ENCODE measurements at regions not wholly inside any gene's neighbourhood (a gene's known extent, or its start where the extent isn't known, plus 50 kb on each side); places are given as distances from the start of the nearest gene placed in this dataset.

DNA sequence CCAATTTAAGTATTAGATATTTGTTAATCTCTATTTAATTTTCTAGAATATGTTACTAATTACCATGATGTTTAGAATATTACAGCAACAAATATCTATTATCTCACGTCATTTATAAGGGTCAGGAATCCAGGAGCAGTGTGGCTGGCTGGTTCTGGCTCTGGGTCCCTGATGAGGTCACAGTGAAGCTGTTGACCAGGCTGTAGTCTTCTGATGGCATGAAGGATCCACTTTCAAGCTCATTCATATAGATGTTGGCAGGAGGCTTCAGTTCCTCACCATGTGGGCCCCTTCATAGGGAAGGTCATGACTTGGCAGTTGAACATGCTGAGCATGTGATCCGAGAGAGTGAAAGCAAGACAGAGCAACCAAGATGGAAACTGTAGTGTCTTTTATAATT, 375.6 kb downstream of the ATP23 start:
- Histone ChIP-seq H3K79me2 (ENCODE audit: insufficient read depth, low read length) (no peaks in the 10 kb centered on the region), H3K36me3 (ENCODE audit: insufficient read depth, low read length) (no peaks in the 10 kb centered on the region), H2AFZ (ENCODE audit: low read length) (no peak overlapping the region), H3K9me2 (ENCODE audit: low read depth, low read length) (no peaks in the 10 kb centered on the region), H3K27ac (ENCODE audit: low read depth, low read length, poor library complexity, severe bottlenecking) (no peak overlapping the region), H3K4me2 (ENCODE audit: low read length) (no peak overlapping the region), H3F3A (ENCODE audit: insufficient read depth, low read length) (no peaks in the 10 kb centered on the region), H3K27me3 (ENCODE audit: insufficient read depth, low read length) (no peaks in the 10 kb centered on the region), H4K20me1 (ENCODE audit: insufficient read depth, low read length) (no peaks in the 10 kb centered on the region), H3K9me3 (ENCODE audit: low read length) (no peaks in the 10 kb centered on the region), H3K4me1 (ENCODE audit: insufficient read depth, low read length, severe bottlenecking) (no peaks in the 10 kb centered on the region), H3K9ac (ENCODE audit: low read length) (no peak overlapping the region), H3K4me3 (ENCODE audit: low read depth, low read length, poor library complexity, severe bottlenecking) (no peak overlapping the region)
- TF ChIP-seq EZH2 (IDR thresholded peaks at IDR 0.05; ENCODE audit: borderline replicate concordance, low read length), result no peak
- TF ChIP-seq, protein P1, sequence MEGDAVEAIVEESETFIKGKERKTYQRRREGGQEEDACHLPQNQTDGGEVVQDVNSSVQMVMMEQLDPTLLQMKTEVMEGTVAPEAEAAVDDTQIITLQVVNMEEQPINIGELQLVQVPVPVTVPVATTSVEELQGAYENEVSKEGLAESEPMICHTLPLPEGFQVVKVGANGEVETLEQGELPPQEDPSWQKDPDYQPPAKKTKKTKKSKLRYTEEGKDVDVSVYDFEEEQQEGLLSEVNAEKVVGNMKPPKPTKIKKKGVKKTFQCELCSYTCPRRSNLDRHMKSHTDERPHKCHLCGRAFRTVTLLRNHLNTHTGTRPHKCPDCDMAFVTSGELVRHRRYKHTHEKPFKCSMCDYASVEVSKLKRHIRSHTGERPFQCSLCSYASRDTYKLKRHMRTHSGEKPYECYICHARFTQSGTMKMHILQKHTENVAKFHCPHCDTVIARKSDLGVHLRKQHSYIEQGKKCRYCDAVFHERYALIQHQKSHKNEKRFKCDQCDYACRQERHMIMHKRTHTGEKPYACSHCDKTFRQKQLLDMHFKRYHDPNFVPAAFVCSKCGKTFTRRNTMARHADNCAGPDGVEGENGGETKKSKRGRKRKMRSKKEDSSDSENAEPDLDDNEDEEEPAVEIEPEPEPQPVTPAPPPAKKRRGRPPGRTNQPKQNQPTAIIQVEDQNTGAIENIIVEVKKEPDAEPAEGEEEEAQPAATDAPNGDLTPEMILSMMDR (IDR thresholded peaks at IDR 0.05; ENCODE audit: low read length), result no peak

DNA sequence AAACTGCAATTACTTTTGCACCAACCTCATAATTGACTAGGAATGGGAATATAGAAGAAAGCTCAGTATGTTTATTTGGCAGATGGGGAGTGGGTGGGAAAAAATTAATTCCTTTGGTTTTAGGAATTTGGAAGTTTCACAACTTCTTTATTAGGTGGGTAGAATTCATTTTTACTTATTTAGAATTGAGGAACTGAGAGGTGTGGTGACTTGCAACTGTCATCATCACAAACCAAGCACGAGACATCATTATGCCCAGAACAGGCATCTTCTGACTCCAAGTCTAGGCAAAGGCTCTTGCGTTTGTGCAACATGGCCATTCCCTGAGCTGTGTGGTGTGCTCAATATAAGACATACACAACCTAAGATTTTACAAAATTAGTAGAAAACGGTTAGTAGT, 380.0 kb downstream of the ATP23 start:
- H3K79me2 ChIP-seq (ENCODE audit: insufficient read depth, low read length), result no peaks in the 10 kb centered on the region
- no peaks in the 10 kb centered on the region for H4K20me1 ChIP-seq (ENCODE audit: insufficient read depth, low read length)
- no peaks in the 10 kb centered on the region for H3F3A ChIP-seq (ENCODE audit: insufficient read depth, low read length)
- H3K27ac ChIP-seq (ENCODE audit: low read depth, low read length, poor library complexity, severe bottlenecking), result no peak overlapping the region
- H3K9ac ChIP-seq (ENCODE audit: low read length), result no peak overlapping the region
- H3K27me3 ChIP-seq (ENCODE audit: insufficient read depth, low read length), result no peaks in the 10 kb centered on the region
- TF ChIP-seq EZH2 (IDR thresholded peaks at IDR 0.05; ENCODE audit: borderline replicate concordance, low read length), result no peak
- TF ChIP-seq, protein P1 (IDR thresholded peaks at IDR 0.05; ENCODE audit: low read length), result no peak
- H3K4me1 ChIP-seq (ENCODE audit: insufficient read depth, low read length, severe bottlenecking), result no peaks in the 10 kb centered on the region
- no peaks in the 10 kb centered on the region for H3K36me3 ChIP-seq (ENCODE audit: insufficient read depth, low read length)
- no peaks in the 10 kb centered on the region for H3K9me2 ChIP-seq (ENCODE audit: low read depth, low read length)
- no peak overlapping the region for H3K4me3 ChIP-seq (ENCODE audit: low read depth, low read length, poor library complexity, severe bottlenecking)
- no peak overlapping the region for H3K4me2 ChIP-seq (ENCODE audit: low read length)
- H2AFZ ChIP-seq (ENCODE audit: low read length), result no peak overlapping the region
- no peaks in the 10 kb centered on the region for H3K9me3 ChIP-seq (ENCODE audit: low read length)

DNA sequence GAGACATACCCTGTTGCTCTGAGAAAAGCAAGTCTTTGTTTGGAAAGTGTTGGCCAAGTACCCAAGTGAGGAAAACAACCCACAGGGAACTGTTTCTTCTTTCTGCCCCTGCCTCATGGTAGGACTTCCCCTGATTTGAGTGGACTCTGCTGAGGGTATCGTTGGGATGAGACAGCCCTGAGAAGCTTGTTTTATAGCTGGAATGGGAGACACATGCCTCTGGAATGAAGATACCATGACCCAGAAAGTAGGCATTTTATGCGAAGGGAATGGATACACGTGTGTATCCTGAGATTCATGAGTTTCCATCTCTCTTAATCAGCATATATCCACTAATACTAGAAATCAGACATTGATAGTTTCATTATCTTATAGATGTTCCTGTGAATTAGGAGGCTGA, 382.3 kb downstream of the ATP23 start:
- no peaks in the 10 kb centered on the region for H3K36me3 ChIP-seq (ENCODE audit: insufficient read depth, low read length)
- H3K9ac ChIP-seq (ENCODE audit: low read length), result no peak overlapping the region
- TF ChIP-seq, protein P1 (IDR thresholded peaks at IDR 0.05; ENCODE audit: low read length), result no peak
- TF ChIP-seq EZH2 (IDR thresholded peaks at IDR 0.05; ENCODE audit: borderline replicate concordance, low read length), result no peak

More for the DNA sequence above, 382.3 kb downstream of the ATP23 start:
- no peaks in the 10 kb centered on the region for H3K4me1 ChIP-seq (ENCODE audit: insufficient read depth, low read length, severe bottlenecking)
- H3K27ac ChIP-seq (ENCODE audit: low read depth, low read length, poor library complexity, severe bottlenecking), result no peak overlapping the region
- no peaks in the 10 kb centered on the region for H4K20me1 ChIP-seq (ENCODE audit: insufficient read depth, low read length)
- no peaks in the 10 kb centered on the region for H3K79me2 ChIP-seq (ENCODE audit: insufficient read depth, low read length)
- H3K9me3 ChIP-seq (ENCODE audit: low read length), result no peaks in the 10 kb centered on the region
- H3K9me2 ChIP-seq (ENCODE audit: low read depth, low read length), result no peaks in the 10 kb centered on the region
- H3F3A ChIP-seq (ENCODE audit: insufficient read depth, low read length), result no peaks in the 10 kb centered on the region
- no peaks in the 10 kb centered on the region for H3K27me3 ChIP-seq (ENCODE audit: insufficient read depth, low read length)
- no peak overlapping the region for H3K4me3 ChIP-seq (ENCODE audit: low read depth, low read length, poor library complexity, severe bottlenecking)
- no peak overlapping the region for H2AFZ ChIP-seq (ENCODE audit: low read length)
- H3K4me2 ChIP-seq (ENCODE audit: low read length), result no peak overlapping the region
